ENCODE measurements at regions not wholly inside any gene's neighbourhood (a gene's known extent, or its start where the extent isn't known, plus 50 kb on each side); places are given as distances from the start of the nearest gene placed in this dataset.
A peak's percentile ranks its signal among the peaks of the same experiment; 100 is the strongest.
"Not testable (repeated sequence)": the region's sequence is repeated elsewhere in the genome, so short reads cannot be mapped to it uniquely, and the experiment has no call there.

DNA sequence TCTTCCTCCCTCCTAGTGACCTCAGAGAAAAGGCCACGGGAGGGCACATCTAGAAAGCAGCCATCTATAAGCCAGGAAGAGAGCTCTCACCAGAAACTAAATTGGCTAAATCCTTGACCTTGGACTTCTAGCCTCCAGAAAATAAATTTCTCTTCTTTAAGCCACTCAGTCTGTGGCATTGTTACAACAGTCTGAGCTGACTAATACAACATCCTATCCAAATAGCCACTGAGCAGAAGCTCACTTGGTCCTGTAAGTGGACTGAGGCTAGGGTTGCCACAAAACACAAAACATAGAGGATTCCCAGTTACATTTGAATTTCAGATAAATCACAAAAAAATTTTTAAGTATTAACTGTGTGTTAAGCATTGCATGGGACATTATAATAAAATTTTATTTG is 383.4 kb downstream of the MLLT3 start:
- no peak for DNase-seq (ENCODE audit: low spot score)

DNA sequence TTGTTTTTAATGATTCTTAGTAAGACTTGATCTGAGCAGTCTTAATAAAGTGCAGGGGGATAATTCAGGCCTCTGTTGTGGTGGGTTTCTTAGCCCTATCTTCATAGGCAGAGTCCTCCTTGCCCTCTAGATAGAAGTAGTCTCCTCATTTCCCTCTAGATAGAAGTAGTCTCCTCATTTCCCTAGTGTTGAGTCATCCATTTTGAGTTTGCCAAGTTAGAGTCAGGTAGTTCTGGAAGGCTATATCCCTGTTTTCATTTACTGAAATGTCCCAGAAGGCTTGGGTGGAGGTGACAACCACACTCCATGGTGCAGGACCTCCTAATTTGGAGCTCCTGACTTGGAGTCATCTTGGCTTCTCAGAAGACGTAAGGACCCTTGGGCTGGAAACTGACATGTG is 384.6 kb downstream of the MLLT3 start:
- no peak for DNase-seq (ENCODE audit: low spot score)

DNA sequence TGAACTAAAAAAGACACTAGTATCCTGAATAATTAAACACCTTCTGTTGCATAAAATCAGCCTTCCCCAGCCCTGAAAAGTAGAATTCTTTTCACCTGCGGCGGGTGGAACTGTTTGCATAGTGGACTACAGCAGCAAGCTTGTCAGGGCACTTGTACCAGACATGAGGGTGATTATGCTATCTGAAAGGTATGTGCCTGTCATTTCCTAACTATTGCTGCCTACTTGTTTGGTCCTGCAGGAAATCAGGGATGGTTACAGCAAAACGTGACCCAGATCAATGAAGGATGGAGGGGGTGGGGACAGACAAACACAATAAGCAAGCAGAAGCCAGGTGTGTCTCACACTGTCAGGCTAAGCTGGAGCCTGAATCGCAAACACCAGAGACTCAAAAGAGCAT is 385.6 kb downstream of the MLLT3 start:
- no peak for DNase-seq (ENCODE audit: low spot score)

DNA sequence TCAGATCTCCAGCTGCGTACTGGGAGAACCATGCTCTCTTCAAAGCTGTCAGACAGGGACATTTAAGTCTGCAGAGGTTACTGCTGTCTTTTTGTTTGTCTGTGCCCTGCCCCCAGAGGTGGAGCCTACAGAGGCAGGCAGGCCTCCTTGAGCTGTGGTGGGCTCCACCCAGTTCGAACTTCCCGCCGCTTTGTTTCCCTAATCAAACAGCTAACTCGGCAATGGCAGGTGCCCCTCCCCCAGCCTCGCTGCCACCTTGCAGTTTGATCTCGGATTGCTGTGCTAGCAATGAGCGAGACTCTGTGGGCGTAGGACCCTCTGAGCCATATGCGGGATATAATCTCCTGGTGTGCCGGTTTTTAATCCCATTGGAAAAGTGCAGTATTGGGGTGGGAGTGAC is 387.1 kb downstream of the MLLT3 start:
- not testable (repeated sequence) for DNase-seq (ENCODE audit: low spot score)

DNA sequence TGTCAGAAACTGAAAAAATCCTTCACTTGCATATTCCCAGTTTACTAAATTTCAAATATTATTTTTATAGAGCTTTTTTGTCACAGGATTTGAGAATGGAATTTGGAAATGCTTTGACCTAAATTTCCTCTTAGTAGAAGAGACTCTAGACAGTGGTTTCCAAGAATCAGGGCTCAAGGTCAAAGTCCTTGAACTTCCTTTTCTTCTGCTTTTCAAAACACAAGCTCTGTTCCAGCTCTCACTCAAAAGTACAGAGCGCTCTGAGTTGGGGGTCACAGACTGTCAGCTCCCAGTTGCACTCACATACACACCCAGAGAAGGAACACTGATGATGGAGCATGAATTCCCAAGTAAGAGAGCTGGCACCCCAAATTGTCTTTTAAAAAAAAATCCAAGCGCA is 394.2 kb downstream of the MLLT3 start:
- DNase-seq (ENCODE audit: low spot score): no peak

DNA sequence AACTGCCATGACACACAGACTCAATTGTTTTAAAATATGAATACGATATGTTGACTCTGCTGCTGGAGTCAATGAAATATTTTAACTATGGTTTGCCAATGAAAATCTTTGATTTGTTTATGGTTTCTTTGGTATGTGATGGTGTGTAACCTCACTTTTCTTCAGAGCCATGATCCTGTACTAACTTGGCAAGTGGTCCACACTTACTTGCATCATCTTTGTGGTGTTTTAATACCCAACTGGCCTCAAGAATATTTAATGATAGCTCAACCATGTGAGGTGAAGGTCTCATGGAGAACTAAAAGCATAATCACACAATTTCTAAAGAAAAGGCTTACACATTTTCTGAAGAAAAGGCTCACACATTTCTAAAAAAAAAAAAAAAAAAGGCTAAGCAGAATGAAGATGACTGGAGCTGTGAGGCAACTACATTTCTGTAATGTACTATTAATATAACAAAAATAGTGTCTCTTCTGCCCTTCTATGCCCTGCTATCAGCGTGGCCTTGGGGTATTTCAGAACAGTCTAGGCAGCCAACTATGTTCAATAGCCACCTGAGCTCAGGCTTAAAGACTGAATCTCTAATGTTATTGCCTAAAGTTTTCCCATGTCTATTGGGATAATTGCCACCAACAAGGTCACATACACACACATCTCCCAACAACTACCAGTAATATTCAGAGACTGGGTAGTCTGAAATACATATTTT is 395.0 kb downstream of the MLLT3 start:
- DNase-seq (ENCODE audit: low spot score): no peak

DNA sequence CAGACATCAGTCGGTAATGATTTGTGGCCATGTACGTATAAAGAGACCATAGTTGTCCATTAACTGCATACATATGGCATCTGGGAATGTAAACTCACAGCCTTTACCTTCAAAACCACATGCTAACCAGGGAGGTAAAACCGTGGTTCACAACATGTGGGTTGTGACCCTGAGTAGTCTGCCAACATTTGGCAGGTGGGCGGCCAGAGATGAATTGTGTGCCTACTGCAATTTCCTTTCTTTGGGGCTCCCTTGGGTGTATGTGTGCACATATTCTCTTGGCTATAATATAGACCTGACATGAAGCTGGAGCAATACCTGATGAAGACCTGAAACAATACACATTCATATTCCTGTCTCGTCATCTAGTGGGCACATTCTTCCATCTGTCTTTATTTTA is 396.0 kb downstream of the MLLT3 start:
- DNase-seq (ENCODE audit: low spot score): no peak

DNA sequence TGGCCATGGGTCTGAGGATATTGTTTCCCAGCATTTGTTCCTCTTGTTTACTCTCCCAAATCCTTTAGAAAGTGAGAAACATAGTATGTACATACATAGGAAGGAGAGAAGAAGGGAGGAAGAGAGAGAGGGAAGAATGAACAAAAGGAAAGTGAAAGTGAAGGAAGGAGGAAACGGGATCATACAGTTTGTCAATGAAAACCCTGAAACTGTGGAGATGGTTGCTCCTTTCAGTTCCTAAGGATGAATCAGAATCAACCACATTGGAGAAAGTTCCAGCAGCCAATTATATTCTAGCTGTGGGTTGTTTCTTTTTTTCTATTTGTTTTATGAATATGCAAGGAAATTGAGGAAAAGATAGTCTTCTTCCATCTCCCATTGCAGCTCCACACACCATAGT is 396.5 kb downstream of the MLLT3 start:
- DNase-seq (ENCODE audit: low spot score): no peak

DNA sequence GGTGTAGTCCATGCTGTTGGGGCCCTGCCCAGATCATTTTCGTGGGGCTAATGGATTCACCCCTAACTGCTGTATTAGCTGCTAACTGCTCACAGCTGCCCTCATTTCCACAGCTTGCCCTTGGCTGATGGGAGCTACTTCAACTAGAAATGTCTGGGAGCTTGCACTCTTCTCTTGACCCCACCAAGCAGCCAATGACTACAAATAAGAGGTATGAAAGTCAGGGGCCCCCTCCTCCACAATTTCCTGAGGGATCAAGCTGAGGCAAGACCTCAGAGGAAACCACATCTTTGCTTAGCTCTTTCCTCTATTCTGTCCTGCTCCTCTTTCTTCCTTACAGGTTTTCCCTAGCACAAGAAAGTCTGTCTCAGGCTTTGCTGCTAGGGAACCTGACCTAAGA is 397.5 kb downstream of the MLLT3 start:
- no peak for DNase-seq (ENCODE audit: low spot score)

DNA sequence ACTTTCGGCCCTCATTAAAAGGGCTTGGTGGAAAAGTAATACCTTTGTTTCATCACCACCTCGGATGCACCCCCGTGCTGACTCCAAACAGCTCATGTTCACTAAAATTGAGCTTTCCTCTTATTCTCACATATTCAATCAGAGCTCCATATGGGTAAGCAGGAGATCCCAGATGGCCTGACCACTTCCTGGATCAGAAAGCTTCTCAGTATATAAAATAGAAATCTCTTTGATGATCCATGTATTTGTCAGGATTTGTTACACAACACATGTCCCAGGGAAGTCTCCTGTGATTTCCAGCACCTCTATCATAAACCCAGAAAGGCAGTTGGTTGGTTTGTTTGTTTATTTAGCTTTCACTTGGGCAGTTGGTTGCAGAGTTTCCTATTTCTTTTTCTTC is 402.0 kb downstream of the MLLT3 start:
- DNase-seq (ENCODE audit: low spot score): no peak

DNA sequence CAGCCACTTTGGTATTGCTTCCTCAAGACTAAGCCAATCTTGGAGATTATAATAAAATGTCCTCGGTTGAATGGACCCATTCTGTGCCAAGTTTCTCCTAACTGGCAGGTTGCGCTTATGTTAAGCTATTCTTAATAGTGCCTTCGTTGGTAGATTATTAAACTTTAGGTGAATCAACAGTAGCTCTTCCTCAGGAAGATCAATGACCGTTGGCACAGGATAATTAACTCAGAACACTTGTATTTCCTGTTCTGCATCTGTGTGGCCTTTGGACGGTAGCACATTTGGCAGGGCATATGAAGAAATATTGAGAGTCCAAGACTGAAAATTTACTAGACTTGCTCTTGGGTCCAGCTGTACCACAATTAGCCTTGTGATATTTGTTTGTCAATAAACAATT is 402.9 kb downstream of the MLLT3 start:
- DNase-seq (ENCODE audit: low spot score): no peak

DNA sequence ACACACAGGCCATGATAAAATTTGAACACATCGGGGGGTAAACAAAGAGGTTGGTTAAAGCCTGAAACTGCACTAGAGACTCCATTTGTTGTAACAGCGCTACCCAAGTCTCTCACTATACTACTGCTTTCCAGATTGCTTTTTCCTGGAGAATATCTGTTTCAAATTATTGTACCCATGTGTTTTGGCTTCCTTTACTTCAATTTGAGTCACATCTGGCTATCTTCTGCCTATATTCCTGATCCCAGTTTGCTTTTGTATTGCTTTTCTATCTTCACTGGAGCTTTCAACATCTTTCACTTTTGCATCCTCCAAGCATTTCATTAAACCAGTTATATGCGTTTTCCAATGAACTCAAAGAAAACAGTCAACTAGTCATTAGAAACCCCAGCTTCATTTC is 404.7 kb downstream of the MLLT3 start:
- DNase-seq (ENCODE audit: low spot score): no peak

DNA sequence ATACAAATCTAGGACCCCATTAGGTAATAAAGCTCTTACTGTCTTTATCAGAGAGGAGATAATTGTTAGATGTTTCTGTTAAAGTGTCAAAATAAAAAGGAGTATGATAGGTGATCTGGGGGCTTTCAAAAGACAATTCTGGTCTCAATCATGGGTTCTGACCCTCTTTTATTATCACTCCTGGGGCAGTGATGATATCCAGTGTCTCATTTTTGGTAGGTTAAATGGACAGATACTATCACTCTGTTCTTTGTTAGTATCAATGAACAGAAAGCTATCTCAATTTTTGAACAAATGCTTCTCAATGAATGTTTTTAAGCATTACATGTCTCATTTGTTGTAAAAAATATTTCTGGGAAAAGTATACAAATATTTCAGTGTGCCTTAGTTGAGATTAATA is 405.9 kb downstream of the MLLT3 start:
- DNase-seq (ENCODE audit: low spot score): no peak

DNA sequence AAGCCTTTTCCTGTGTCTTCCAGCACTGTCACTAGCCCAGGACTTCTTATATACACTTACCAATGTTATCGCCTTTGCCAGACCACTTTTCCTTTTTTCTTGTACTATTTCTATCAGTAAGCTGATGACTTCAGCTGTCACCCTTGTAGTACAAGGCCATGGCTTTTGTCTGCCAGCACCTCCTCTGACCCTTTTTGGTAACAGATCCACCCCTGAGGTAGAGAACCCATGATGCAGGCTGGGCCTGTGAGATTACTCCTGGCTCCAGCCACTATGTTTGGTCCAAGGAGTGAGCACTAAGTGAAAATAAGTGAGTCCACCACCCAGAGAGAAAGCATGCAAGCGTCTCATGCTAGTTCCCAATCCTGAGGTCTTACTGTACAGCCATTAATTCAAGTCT is 406.7 kb downstream of the MLLT3 start:
- no peak for DNase-seq (ENCODE audit: low spot score)

DNA sequence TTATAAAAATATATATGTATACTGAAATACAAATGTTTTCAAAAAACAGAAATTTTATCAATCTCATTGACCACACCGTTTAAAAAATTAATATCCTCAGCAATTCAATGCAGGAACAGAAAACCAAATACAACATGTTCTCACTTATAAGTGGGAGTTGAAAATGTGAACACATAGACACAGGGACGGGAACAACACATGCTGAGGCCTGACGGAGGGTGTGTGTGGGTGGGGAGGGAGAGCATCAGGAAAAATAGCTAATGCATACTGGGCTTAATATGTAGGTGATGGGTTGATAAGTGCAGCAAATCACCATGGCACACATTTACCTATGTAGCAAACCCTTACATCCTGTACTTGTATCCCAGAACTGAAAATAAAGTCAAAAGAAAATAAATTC is 409.5 kb downstream of the MLLT3 start:
- no peak for DNase-seq (ENCODE audit: low spot score)

DNA sequence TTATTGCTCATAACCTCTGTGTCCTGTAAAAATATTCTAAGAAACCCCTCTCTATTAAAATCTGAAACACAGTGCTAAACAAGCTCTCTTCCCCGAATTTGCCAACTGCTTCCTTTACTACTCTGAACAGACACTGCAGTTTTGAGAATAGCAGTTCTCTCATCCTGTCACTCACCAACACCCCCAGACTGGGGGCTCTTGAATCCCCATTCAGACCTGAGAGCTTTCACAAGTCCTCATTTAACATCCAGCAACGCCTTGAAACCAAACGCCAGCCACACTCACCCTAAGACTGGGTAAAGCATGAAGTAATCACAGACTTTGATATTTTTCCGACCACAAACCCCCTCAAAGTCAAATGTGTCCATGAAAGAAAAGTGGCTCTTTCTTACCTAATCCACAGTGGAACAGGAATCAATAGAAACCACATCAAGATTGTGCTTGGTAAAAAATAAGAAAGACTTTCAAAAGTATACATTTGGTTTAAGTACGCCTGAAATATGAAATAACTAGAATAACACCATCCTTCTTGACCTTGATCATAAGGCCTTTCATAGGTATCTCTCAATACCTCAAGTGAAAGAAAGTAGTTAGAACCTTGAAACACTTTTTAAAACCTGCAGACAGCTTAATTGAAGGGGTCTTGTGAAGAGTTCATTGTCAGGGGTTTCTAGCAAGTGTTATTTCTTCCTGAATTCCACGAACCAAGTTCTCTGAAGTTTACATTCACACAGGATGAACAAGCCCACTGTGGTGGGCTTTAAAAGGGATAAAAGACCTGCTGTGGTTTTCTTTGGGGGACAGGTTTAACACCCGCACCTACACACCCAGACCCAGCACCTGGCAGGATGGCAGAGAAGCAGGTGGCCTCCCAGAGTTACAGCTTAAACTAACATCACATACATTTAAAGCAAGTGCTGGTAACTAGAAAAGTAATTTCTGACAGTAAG is 412.6 kb downstream of the MLLT3 start:
- no peak for DNase-seq (ENCODE audit: low spot score)

DNA sequence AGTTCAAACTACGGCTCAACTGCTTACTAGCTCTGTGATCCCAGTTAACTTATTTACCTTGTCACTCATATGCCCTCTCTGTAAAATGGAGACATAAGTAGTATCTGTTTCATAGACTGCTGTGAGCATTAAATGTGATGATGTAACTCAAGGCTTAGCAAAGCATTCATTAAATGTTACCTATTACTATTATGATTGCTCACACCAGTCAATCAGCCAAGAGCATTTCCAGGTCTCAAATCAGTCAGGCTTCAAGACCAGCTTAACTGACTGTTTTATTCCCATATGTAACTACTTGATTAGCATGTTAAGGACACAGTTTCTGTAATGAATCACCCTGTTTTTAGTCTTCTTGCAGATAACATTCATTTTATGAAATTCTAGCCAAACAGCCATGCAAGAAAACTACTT is 413.3 kb downstream of the MLLT3 start:
- DNase-seq (ENCODE audit: low spot score): no peak

DNA sequence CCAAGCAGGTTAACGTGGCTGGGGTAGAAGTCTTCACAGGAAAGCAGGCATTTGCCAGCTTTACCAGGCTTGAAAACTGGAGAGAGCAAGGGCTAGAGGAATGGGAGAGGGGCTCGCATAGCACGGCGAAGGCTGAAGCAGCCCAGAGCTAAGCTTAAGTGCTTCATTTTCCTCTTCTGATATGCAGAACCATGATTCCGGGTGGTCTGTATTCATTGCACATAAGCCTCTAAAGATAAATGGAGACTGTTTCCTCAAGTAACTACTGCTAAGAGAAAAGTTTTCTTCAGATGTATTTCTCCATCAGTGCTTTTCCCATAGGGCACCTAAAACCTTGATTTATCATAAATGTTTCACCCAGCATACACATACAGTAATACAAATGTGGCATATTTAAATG is 414.1 kb downstream of the MLLT3 start:
- no peak for DNase-seq (ENCODE audit: low spot score)

DNA sequence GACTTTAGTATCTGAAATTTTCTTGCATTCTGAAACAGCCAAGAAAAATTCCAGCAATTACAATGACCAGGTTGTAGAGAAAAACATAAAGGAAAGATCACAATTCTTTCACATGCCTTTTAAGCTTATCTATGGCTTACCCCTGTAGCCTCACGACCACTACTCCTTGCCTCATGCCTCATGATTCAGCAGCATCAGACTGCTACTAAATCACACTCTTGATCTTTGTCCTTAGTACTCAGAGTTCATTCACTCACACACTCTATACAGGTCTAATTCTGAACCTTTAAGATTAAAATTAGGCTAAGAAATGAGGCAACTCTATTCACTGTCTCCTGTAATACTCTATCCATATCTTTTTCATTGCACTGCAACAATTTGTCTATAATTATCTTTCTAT is 415.1 kb downstream of the MLLT3 start:
- no peak for DNase-seq (ENCODE audit: low spot score)

DNA sequence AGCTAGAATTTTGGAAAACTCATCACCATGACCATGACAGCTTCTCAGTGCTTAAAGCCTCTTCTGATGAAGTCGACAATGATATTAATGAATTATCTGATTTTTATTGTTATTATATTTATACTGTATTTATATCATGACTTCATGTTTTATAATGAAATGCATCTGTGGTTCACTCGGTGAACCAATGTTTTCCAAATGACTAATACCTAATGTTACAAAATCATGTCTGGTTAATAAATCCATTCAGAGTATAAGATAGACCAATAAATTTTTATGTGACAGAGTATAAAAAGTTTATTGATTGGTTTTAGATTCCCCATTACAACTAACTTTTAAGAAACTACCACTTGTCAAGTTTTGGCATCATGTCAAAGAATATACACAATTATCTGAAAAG is 416.5 kb downstream of the MLLT3 start:
- DNase-seq (ENCODE audit: low spot score): no peak

DNA sequence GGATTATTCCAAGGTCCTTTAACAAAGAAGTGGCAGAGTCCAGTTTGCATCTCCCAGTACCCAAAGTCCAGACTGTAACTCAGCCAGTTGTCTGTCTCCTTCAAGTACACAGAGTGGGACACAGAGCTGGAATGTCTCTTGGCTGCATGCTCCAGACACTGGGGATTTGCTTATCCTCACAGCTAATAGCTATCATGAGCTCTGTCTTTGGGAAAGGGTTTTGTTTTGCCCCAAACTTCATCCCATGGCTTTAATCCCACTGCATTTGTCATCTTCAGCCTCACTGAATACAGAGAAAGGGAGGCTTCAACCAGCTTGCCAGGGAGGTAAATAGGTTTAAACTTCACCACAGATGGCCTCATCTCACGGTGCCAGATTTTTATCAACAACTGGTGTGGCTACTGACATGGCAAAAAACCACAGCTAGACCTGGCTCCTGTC is 412.2 kb upstream of the SLC24A2 start:
- peak; percentile 81 for DNase-seq (ENCODE audit: low spot score)

DNA sequence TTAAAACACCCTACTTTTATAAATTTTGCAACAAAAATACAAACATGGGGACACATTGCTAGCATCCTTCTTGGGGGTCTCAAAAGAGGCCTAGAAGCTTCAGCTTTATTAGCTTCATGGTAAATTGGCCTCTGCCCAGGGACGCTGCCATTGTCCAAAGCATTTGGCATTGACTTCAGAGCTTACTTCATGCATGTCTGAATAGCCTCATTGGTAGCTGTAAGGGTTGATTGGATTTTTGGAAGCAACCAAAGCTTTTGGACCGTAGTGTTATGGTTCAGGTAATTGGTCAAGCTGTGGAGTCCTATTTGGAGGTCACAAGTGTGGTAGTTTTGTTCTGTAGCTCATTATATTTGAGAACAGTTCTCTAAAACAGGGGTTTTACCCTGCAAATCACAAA is 411.7 kb upstream of the SLC24A2 start:
- DNase-seq (ENCODE audit: low spot score): peak; percentile 25

DNA sequence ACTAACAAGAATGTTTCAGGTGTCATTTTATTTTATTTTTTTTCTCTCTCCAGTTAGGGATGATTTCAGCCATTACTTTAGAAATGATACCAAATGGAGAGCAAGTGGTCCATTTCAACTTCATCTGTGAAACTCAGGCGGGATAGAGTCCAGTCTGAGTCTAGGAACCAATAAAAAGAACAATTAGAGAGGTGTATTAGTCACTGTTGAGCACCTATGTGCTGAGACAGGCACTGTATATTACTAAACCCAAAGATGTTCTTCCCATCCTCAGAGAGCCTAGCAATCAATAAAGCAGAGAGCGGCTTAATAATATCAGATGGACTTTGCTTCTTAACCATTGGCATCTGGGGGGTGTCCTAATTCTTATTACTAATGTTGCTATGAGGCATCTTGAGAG is 410.3 kb upstream of the SLC24A2 start:
- DNase-seq (ENCODE audit: low spot score): no peak

Measured in cerebellar cortex (tissue), 1 donor.